Putamen (tissue), 1 donor: ENCODE measurements at regions not wholly inside any gene's neighbourhood (a gene's known extent, or its start where the extent isn't known, plus 50 kb on each side); places are given as distances from the start of the nearest gene placed in this dataset.
"Not testable (repeated sequence)": the region's sequence is repeated elsewhere in the genome, so short reads cannot be mapped to it uniquely, and the experiment has no call there.

Experiments
- DNase-seq: peaks from one replicate; pipeline ENCODE4 v3.0.0-alpha.2; 2016; ENCODE audit warnings: low spot score

- no peak for DNase-seq
Observed at GRCh38 chr7:82701949-82702348, 258.4 kb upstream of the CACNA2D1 start.

GRCh38 chr7:82700741-82701140, 257.2 kb upstream of the CACNA2D1 start:
- DNase-seq: no peak

- DNase-seq: no peak
Observed at GRCh38 chr7:82699773-82700186, 256.2 kb upstream of the CACNA2D1 start.

GRCh38 chr7:82697897-82698296, 254.3 kb upstream of the CACNA2D1 start:
- DNase-seq: no peak

- no peak for DNase-seq
Observed at GRCh38 chr7:82696631-82697030, 253.1 kb upstream of the CACNA2D1 start.

GRCh38 chr7:82694022-82694421, 250.4 kb upstream of the CACNA2D1 start:
- DNase-seq: no peak

GRCh38 chr7:82690929-82691328, 247.4 kb upstream of the CACNA2D1 start:
- no peak for DNase-seq

GRCh38 chr7:82685214-82685613, 241.6 kb upstream of the CACNA2D1 start:
- no peak for DNase-seq

- DNase-seq: no peak
Observed at GRCh38 chr7:82678716-82679115, 235.1 kb upstream of the CACNA2D1 start.

- DNase-seq: no peak
Observed at GRCh38 chr7:82678259-82678658, 234.7 kb upstream of the CACNA2D1 start.

- no peak for DNase-seq
Observed at GRCh38 chr7:82677493-82677892, 233.9 kb upstream of the CACNA2D1 start.

- no peak for DNase-seq
Observed at GRCh38 chr7:82676777-82677463, 233.3 kb upstream of the CACNA2D1 start.

GRCh38 chr7:82675396-82675795, 231.8 kb upstream of the CACNA2D1 start:
- DNase-seq: no peak

- DNase-seq: no peak
Observed at GRCh38 chr7:82674268-82674667, 230.7 kb upstream of the CACNA2D1 start.

GRCh38 chr7:82672078-82672477, 228.5 kb upstream of the CACNA2D1 start:
- no peak for DNase-seq

- DNase-seq: no peak
Observed at GRCh38 chr7:82669141-82669540, 225.6 kb upstream of the CACNA2D1 start.

- no peak for DNase-seq
Observed at GRCh38 chr7:82668676-82669075, 225.1 kb upstream of the CACNA2D1 start.

GRCh38 chr7:82665966-82666507, 222.5 kb upstream of the CACNA2D1 start:
- DNase-seq: no peak

GRCh38 chr7:82655965-82656364, 212.4 kb upstream of the CACNA2D1 start:
- no peak for DNase-seq

- DNase-seq: not testable (repeated sequence)
Observed at GRCh38 chr7:82650095-82650494, 206.5 kb upstream of the CACNA2D1 start.

GRCh38 chr7:82633592-82633991, 190.0 kb upstream of the CACNA2D1 start:
- DNase-seq: no peak

GRCh38 chr7:82631998-82632397, 188.4 kb upstream of the CACNA2D1 start:
- DNase-seq: no peak

- no peak for DNase-seq
Observed at GRCh38 chr7:82629583-82629982, 186.0 kb upstream of the CACNA2D1 start.

GRCh38 chr7:82625377-82625776, 181.8 kb upstream of the CACNA2D1 start:
- no peak for DNase-seq
